Breast epithelium (tissue), 4 donors: ENCODE measurements at regions not wholly inside any gene's neighbourhood (a gene's known extent, or its start where the extent isn't known, plus 50 kb on each side); places are given as distances from the start of the nearest gene placed in this dataset.

Source experiments
- DNase-seq, 2 donors: peaks; one replicate each; pipeline ENCODE4 v3.0.0-alpha.2; 2019; ENCODE audit warnings: low spot score in 2 of 2
- H3K27ac ChIP-seq, 2 donors: fragments of 200-600 bp; sonication (generic) in 1 of 2; one replicate each; pipeline ENCODE4 v1.5.1; 2016 to 2019; ENCODE audit warnings: mild to moderate bottlenecking in 1 of 2
- H3K27me3 ChIP-seq, 2 donors: fragments of 200-600 bp; sonication (generic) in 1 of 2; one replicate each; pipeline versions ENCODE4 v1.5.1 to v1.6.0; 2017 to 2019; ENCODE audit warnings: control low read depth in 1 of 2, mild to moderate bottlenecking in 1 of 2
- H3K36me3 ChIP-seq: fragments of 200-600 bp; one replicate; pipeline ENCODE4 v1.5.1; 2019
- H3K4me1 ChIP-seq, 2 donors: fragments of 200-600 bp; sonication (generic); one replicate each; pipeline ENCODE4 v1.5.1; 2016 to 2019; ENCODE audit warnings: control low read depth in 1 of 2
- H3K4me3 ChIP-seq, 3 donors: fragments of 200-600 bp; sonication (generic); 1 replicate in 2 of 3; 2 replicates in 1 of 3; pipeline ENCODE4 v1.5.1; 2016 to 2019; ENCODE audit warnings: mild to moderate bottlenecking in 3 of 3, moderate library complexity in 2 of 3
- H3K9me3 ChIP-seq, 2 donors: fragments of 200-600 bp; sonication (generic) in 1 of 2; one replicate each; pipeline ENCODE4 v1.5.1; 2016 to 2019; ENCODE audit warnings: control low read depth in 1 of 2
- CTCF ChIP-seq, 3 donors: fragments of 450-650 bp; IDR thresholded peaks; one replicate each; pipeline ENCODE4 v1.5.1; 2016 to 2017; ENCODE audit warnings: antibody characterized with exemption in 3 of 3, mild to moderate bottlenecking in 3 of 3, moderate library complexity in 3 of 3
- POLR2A ChIP-seq: fragments of 450-650 bp; IDR thresholded peaks from one replicate; pipeline ENCODE4 v1.6.1; 2016; ENCODE audit warnings: antibody characterized with exemption, mild to moderate bottlenecking, moderate library complexity
- POLR2AphosphoS5 ChIP-seq, 3 donors: sonication (generic); formaldehyde crosslinking; IDR thresholded peaks; one replicate each; pipeline ENCODE4 v1.6.1; 2017; ENCODE audit warnings: antibody characterized with exemption in 3 of 3
- intact Hi-C: fragments of 100-400 bp; cut with DNase I; formaldehyde crosslinking; loops from one replicate; pipeline ENCODE4 v1.15.1; 2023; ENCODE audit warnings: low total_unique reads

- H3K4me3 ChIP-seq = no peak overlapping the region
- no peaks in the 10 kb centered on the region for H3K9me3 ChIP-seq
- no peaks in the 10 kb centered on the region for H3K27me3 ChIP-seq
- TF ChIP-seq POLR2A (no peak), CTCF (IDR thresholded peaks at IDR 0.05) (no peak), POLR2AphosphoS5 (IDR thresholded peaks at IDR 0.05) (no peak)
- peaks cover 2 to 5% of the 10 kb centered on the region in 2 donors for H3K4me1 ChIP-seq
- H3K27ac ChIP-seq = no peak overlapping the region
- intact Hi-C loops = loop anchor here (2.0 kb wide), 1 partner anchor 26 kb away; no protein-coding TSS in a partner anchor
- no peaks in the 10 kb centered on the region for H3K36me3 ChIP-seq
- DNase-seq = no peak
Observed at GRCh38 chr14:75226755-75227544, 50.5 kb upstream of the TMED10 start.
